A673 (cell line): ENCODE measurements at regions not wholly inside any gene's neighbourhood (a gene's known extent, or its start where the extent isn't known, plus 50 kb on each side); places are given as distances from the start of the nearest gene placed in this dataset.
A peak's percentile ranks its signal among the peaks of the same experiment; 100 is the strongest.

Experiments used
- BruUV-seq: library from RNA; stranded (reverse); fragments of 400-500 nt; replicated peaks from 2 replicates; lab custom pipeline; 2021; lab: Mats Ljungman, UMichigan
- CTCF ChIA-PET: fragments of 300-600 bp; sonication (Branson Sonifier 250); formaldehyde crosslinking; loops from one replicate; lab custom pipeline; 2022; ENCODE audit warnings: antibody characterized with exemption; lab: Charles Lee
- POLR2A ChIA-PET: fragments of 300-600 bp; sonication (Branson Sonifier 250); formaldehyde crosslinking; loops from one replicate; lab custom pipeline; 2022; ENCODE audit warnings: antibody characterized with exemption; ENCODE audit not compliant: low non-redundant PET; lab: Charles Lee
- DNase-seq: peaks from one replicate; pipeline ENCODE4 v3.0.0-alpha.2; 2015; ENCODE audit warnings: low spot score
- H3K27ac ChIP-seq: fragments of 200-600 bp; sonication (generic); 2 replicates; pipeline ENCODE4 v1.5.1; 2016; ENCODE audit warnings: mixed run types, low read depth, mild to moderate bottlenecking, mixed read lengths, antibody characterized with exemption, low read length; ENCODE audit not compliant: poor library complexity, severe bottlenecking
- H3K27me3 ChIP-seq: fragments of 200-600 bp; sonication (generic); replicated peaks from 2 replicates; pipeline ENCODE4 v1.6.1; 2017; ENCODE audit warnings: mixed run types, low read depth, mild to moderate bottlenecking, mixed read lengths, antibody characterized with exemption, low read length; ENCODE audit not compliant: insufficient read depth, poor library complexity
- H3K36me3 ChIP-seq: fragments of 200-600 bp; sonication (generic); 2 replicates; pipeline ENCODE4 v1.6.1; 2016; ENCODE audit warnings: mixed run types, mild to moderate bottlenecking, mixed read lengths, antibody characterized with exemption, low read length; ENCODE audit not compliant: insufficient read depth, poor library complexity, severe bottlenecking
- H3K4me1 ChIP-seq: fragments of 200-600 bp; sonication (generic); 2 replicates; pipeline ENCODE4 v1.6.1; 2017; ENCODE audit warnings: mixed run types, mild to moderate bottlenecking, mixed read lengths, antibody characterized with exemption, low read length; ENCODE audit not compliant: insufficient read depth, poor library complexity, severe bottlenecking
- H3K4me3 ChIP-seq: fragments of 200-600 bp; sonication (generic); 2 replicates; pipeline ENCODE4 v1.5.1; 2016; ENCODE audit warnings: low read depth, mixed run types, mild to moderate bottlenecking, mixed read lengths, low read length; ENCODE audit not compliant: poor library complexity, severe bottlenecking
- H3K9me3 ChIP-seq: fragments of 200-600 bp; sonication (generic); 2 replicates; pipeline ENCODE4 v1.6.1; 2016; ENCODE audit warnings: mixed run types, low read depth, mild to moderate bottlenecking, mixed read lengths, antibody characterized with exemption, low read length; ENCODE audit not compliant: poor library complexity, severe bottlenecking
- CTCF ChIP-seq: fragments of 300-800, 200-600 bp; sonication (generic); conservative IDR thresholded peaks from 2 replicates; pipeline ENCODE4 v1.5.1; 2017; ENCODE audit warnings: low read depth, mild to moderate bottlenecking, antibody characterized with exemption, low read length, moderate library complexity, mixed read lengths
- EZH2 ChIP-seq: fragments of 200-600 bp; sonication (generic); IDR thresholded peaks from 2 replicates; pipeline ENCODE4 v1.6.1; 2017; ENCODE audit warnings: borderline replicate concordance, low read depth, mild to moderate bottlenecking, mixed read lengths, antibody characterized with exemption, low read length; ENCODE audit not compliant: poor library complexity, severe bottlenecking
- intact Hi-C: fragments of 100-400 bp; cut with micrococcal nuclease; formaldehyde crosslinking; loops from one replicate; pipeline ENCODE4 v1.10.0; 2022; ENCODE audit not compliant: unreplicated experiment

- Histone ChIP-seq H3K36me3 (no peaks in the 10 kb centered on the region), H3K4me3 (no peak overlapping the region), H3K27ac (no peak overlapping the region), H3K27me3 (no peaks in the 10 kb centered on the region), H3K4me1 (no peaks in the 10 kb centered on the region), H3K9me3 (no peaks in the 10 kb centered on the region)
- intact Hi-C loops, result no loop called here
- no peak for TF ChIP-seq EZH2
- TF ChIP-seq CTCF, result no peak
- CTCF ChIA-PET, result interaction anchor here (0.6 kb wide), 1 partner anchor 230 kb away, joined by 4 read pairs; no protein-coding TSS in a partner anchor
- DNase-seq, result no peak
- POLR2A ChIA-PET, result no interaction called here
- BruUV-seq, result no TSS peak
Observed at GRCh38 chr15:36365963-36366362, 213.5 kb upstream of the CDIN1 start.

- no peak for DNase-seq
- Histone ChIP-seq H3K4me3 (no peak overlapping the region), H3K36me3 (no peaks in the 10 kb centered on the region), H3K27ac (no peak overlapping the region), H3K9me3 (no peaks in the 10 kb centered on the region), H3K27me3 (no peaks in the 10 kb centered on the region), H3K4me1 (no peaks in the 10 kb centered on the region)
- ChIA-PET POLR2A (no interaction called here), CTCF (no interaction called here)
- intact Hi-C loops, result no loop called here
- no peak for TF ChIP-seq CTCF
- TF ChIP-seq EZH2, result no peak
- BruUV-seq, result no TSS peak
Observed at GRCh38 chr15:36370051-36370730, 209.2 kb upstream of the CDIN1 start.

- ChIA-PET POLR2A (no interaction called here), CTCF (no interaction called here)
- intact Hi-C loops, result no loop called here
- peak; percentile 39 for DNase-seq
- Histone ChIP-seq H3K4me1 (no peaks in the 10 kb centered on the region), H3K9me3 (no peaks in the 10 kb centered on the region), H3K4me3 (no peak overlapping the region), H3K27me3 (no peaks in the 10 kb centered on the region), H3K36me3 (no peaks in the 10 kb centered on the region), H3K27ac (no peak overlapping the region)
- TF ChIP-seq CTCF, result no peak
- no peak for TF ChIP-seq EZH2
- BruUV-seq, result no TSS peak
Observed at GRCh38 chr15:36370731-36371112, 208.7 kb upstream of the CDIN1 start.
